ENCODE measurements at regions not wholly inside any gene's neighbourhood (a gene's known extent, or its start where the extent isn't known, plus 50 kb on each side); places are given as distances from the start of the nearest gene placed in this dataset.
A peak's percentile ranks its signal among the peaks of the same experiment; 100 is the strongest.

GRCh38 chr11:115103921-115104320 lies 400.3 kb downstream of the CADM1 start:
- Histone ChIP-seq H3K4me1 (ENCODE audit: control insufficient read depth in 1 of 2, insufficient read depth in 2 of 2, low read length in 2 of 2) (no peaks in the 10 kb centered on the region), H3K9ac (ENCODE audit: low read length) (no peak overlapping the region), H3K27me3 (ENCODE audit: insufficient read depth, low read length) (no peaks in the 10 kb centered on the region), H3K9me2 (ENCODE audit: insufficient read depth) (no peaks in the 10 kb centered on the region), H3K4me3 (replicated peaks in 1 of 2; ENCODE audit: low read depth in 1 of 2, low read length in 2 of 2) (no peak overlapping the region), H3K27ac (ENCODE audit: low read depth, low read length) (no peak overlapping the region), H4K20me1 (ENCODE audit: insufficient read depth) (no peaks in the 10 kb centered on the region), H3K9me3 (ENCODE audit: control insufficient read depth in 1 of 2, insufficient read depth in 1 of 2, low read depth in 1 of 2, low read length in 2 of 2) (peaks cover 0 to 3% of the 10 kb centered on the region in 2 experiments; a peak in 2 of 4 replicates), H2AFZ (ENCODE audit: low read depth, low read length, poor library complexity, severe bottlenecking) (no peak overlapping the region), H3K79me2 (ENCODE audit: insufficient read depth, low read length) (no peaks in the 10 kb centered on the region), H3K36me3 (ENCODE audit: control insufficient read depth in 1 of 2, insufficient read depth in 2 of 2, low read length in 2 of 2) (no peaks in the 10 kb centered on the region), H3K4me2 (ENCODE audit: low read length) (no peak overlapping the region)
- POLR2A ChIA-PET, result no interaction called here
- TF ChIP-seq JUND (IDR thresholded peaks at IDR 0.05) (no peak), CTCF (IDR thresholded peaks at IDR 0.05 in 2 of 3, conservative IDR thresholded peaks at IDR 0.05 in 1 of 3; ENCODE audit: borderline replicate concordance in 1 of 3, insufficient read depth in 1 of 3, low read depth in 2 of 3, low read length in 2 of 3) (0 out of 6 replicates have a peak, but pooled peaks of 1 of the 3 experiments have one; percentile 8)
- ATAC-seq (no peak), DNase-seq (ENCODE audit: low read depth, low spot score) (no peak)
- RAD21 ChIA-PET (ENCODE audit: low non-redundant PET in 1 of 2, low total read pairs in 2 of 2, uncharacterized antibody in 2 of 2, unreplicated experiment in 2 of 2), result no interaction called here
- no TSS peak for BruUV-seq (replicated peaks)
- intact Hi-C loops (cut with micrococcal nuclease), result no loop called here
- CTCF ChIA-PET, result no interaction called here

GRCh38 chr11:115104851-115105453 lies 399.3 kb downstream of the CADM1 start:
- ChIA-PET RAD21 (ENCODE audit: low non-redundant PET in 1 of 2, low total read pairs in 2 of 2, uncharacterized antibody in 2 of 2, unreplicated experiment in 2 of 2) (no interaction called here), POLR2A (no interaction called here), CTCF (no interaction called here)
- Histone ChIP-seq H3K4me3 (replicated peaks in 1 of 2; ENCODE audit: low read depth in 1 of 2, low read length in 2 of 2) (no peak overlapping the region), H4K20me1 (ENCODE audit: insufficient read depth) (no peaks in the 10 kb centered on the region), H2AFZ (ENCODE audit: low read depth, low read length, poor library complexity, severe bottlenecking) (no peak overlapping the region), H3K79me2 (ENCODE audit: insufficient read depth, low read length) (no peaks in the 10 kb centered on the region), H3K36me3 (ENCODE audit: control insufficient read depth in 1 of 2, insufficient read depth in 2 of 2, low read length in 2 of 2) (no peaks in the 10 kb centered on the region), H3K9me3 (ENCODE audit: control insufficient read depth in 1 of 2, insufficient read depth in 1 of 2, low read depth in 1 of 2, low read length in 2 of 2) (peaks cover 0 to 3% of the 10 kb centered on the region in 2 experiments; a peak in 2 of 4 replicates), H3K9ac (ENCODE audit: low read length) (no peak overlapping the region), H3K9me2 (ENCODE audit: insufficient read depth) (no peaks in the 10 kb centered on the region), H3K27ac (ENCODE audit: low read depth, low read length) (no peak overlapping the region), H3K27me3 (ENCODE audit: insufficient read depth, low read length) (no peaks in the 10 kb centered on the region), H3K4me1 (ENCODE audit: control insufficient read depth in 1 of 2, insufficient read depth in 2 of 2, low read length in 2 of 2) (no peaks in the 10 kb centered on the region), H3K4me2 (ENCODE audit: low read length) (no peak overlapping the region)
- DNase-seq (ENCODE audit: low read depth, low spot score), result no peak
- intact Hi-C loops (cut with micrococcal nuclease), result no loop called here
- no TSS peak for BruUV-seq (replicated peaks)
- ATAC-seq, result no peak
- TF ChIP-seq TCF7L2 (IDR thresholded peaks at IDR 0.05; ENCODE audit: borderline replicate concordance, extremely low read depth, insufficient read depth, insufficient read length), result no peak

Measured in HCT116 (cell line).